Liver (tissue), 8 donors: ENCODE measurements at regions not wholly inside any gene's neighbourhood (a gene's known extent, or its start where the extent isn't known, plus 50 kb on each side); places are given as distances from the start of the nearest gene placed in this dataset.

ENCODE experiments used
- DNase-seq: peaks from one replicate; pipeline ENCODE4 v3.0.0-alpha.2; 2017; ENCODE audit warnings: low spot score
- H3K27ac ChIP-seq, 2 donors: one replicate each; pipeline ENCODE4 v1.7.0; 2013; ENCODE audit warnings: inconsistent platforms in 2 of 2, low read length in 2 of 2, control low read depth in 1 of 2, low read depth in 1 of 2, mild to moderate bottlenecking in 1 of 2
- H3K27me3 ChIP-seq, 4 donors: one replicate each; pipeline versions ENCODE4 v1.6.1 to v1.7.0; 2013; ENCODE audit warnings: low read length in 3 of 4, inconsistent platforms in 1 of 4, mild to moderate bottlenecking in 1 of 4, moderate library complexity in 1 of 4; ENCODE audit not compliant: control insufficient read depth in 4 of 4, insufficient read depth in 4 of 4
- H3K36me3 ChIP-seq, 4 donors: one replicate each; pipeline versions ENCODE4 v1.6.1 to v1.7.0; 2013; ENCODE audit warnings: low read length in 3 of 4, mild to moderate bottlenecking in 3 of 4, low read depth in 1 of 4, moderate library complexity in 1 of 4; ENCODE audit not compliant: control insufficient read depth in 4 of 4, insufficient read depth in 3 of 4
- H3K4me1 ChIP-seq, 4 donors: one replicate each; pipeline versions ENCODE4 v1.6.1 to v1.7.0; 2013; ENCODE audit warnings: low read length in 3 of 4, mild to moderate bottlenecking in 3 of 4, moderate library complexity in 1 of 4; ENCODE audit not compliant: control insufficient read depth in 4 of 4, insufficient read depth in 4 of 4
- H3K4me3 ChIP-seq, 3 donors: one replicate each; pipeline versions ENCODE4 v1.6.1 to v1.7.0; 2013; ENCODE audit warnings: low read length in 3 of 3, control low read depth in 1 of 3, low read depth in 1 of 3, mild to moderate bottlenecking in 1 of 3
- H3K9ac ChIP-seq, 2 donors: one replicate each; pipeline ENCODE4 v1.7.0; 2013; ENCODE audit warnings: low read length in 2 of 2, mild to moderate bottlenecking in 2 of 2, moderate library complexity in 2 of 2, control low read depth in 1 of 2, low read depth in 1 of 2
- H3K9me3 ChIP-seq, 4 donors: one replicate each; pipeline versions ENCODE4 v1.6.1 to v1.7.0; 2013; ENCODE audit warnings: low read length in 3 of 4; ENCODE audit not compliant: control insufficient read depth in 4 of 4
- ATF3 ChIP-seq: IDR thresholded peaks from 2 replicates; pipeline ENCODE4 v1.6.1; 2016; ENCODE audit warnings: antibody characterized with exemption
- CTCF ChIP-seq: fragments of 150-350 bp; IDR thresholded peaks from 2 replicates; pipeline ENCODE4 v1.5.1; 2017; ENCODE audit warnings: improper control_type of control experiment, low read depth, low read length; ENCODE audit not compliant: missing input control
- EGR1 ChIP-seq, 2 donors: IDR thresholded peaks; 2 replicates each; pipeline ENCODE4 v1.6.1; 2016 to 2018; ENCODE audit warnings: antibody characterized with exemption in 2 of 2, low read depth in 2 of 2
- FOXA1 ChIP-seq: IDR thresholded peaks from 2 replicates; pipeline ENCODE4 v1.6.1; 2016; ENCODE audit warnings: antibody characterized with exemption
- FOXA2 ChIP-seq: IDR thresholded peaks from 2 replicates; pipeline ENCODE4 v1.6.1; 2016; ENCODE audit warnings: antibody characterized with exemption
- GABPA ChIP-seq, 2 donors: IDR thresholded peaks in 1 of 2; conservative IDR thresholded peaks in 1 of 2; 2 replicates each; pipeline ENCODE4 v1.6.1; 2016; ENCODE audit warnings: antibody characterized with exemption in 2 of 2, mild to moderate bottlenecking in 1 of 2, moderate library complexity in 1 of 2
- HNF4A ChIP-seq, 2 donors: conservative IDR thresholded peaks; 2 replicates each; pipeline ENCODE4 v1.6.1; 2016; ENCODE audit warnings: antibody characterized with exemption in 2 of 2, mild to moderate bottlenecking in 2 of 2
- HNF4G ChIP-seq: IDR thresholded peaks from 2 replicates; pipeline ENCODE4 v1.6.1; 2016; ENCODE audit warnings: antibody characterized with exemption
- JUND ChIP-seq, 2 donors: IDR thresholded peaks; 2 replicates each; pipeline ENCODE4 v1.6.1; 2016; ENCODE audit warnings: antibody characterized with exemption in 2 of 2
- MAX ChIP-seq: IDR thresholded peaks from 2 replicates; pipeline ENCODE4 v1.6.1; 2016; ENCODE audit warnings: antibody characterized with exemption
- NR2F2 ChIP-seq: IDR thresholded peaks from 2 replicates; pipeline ENCODE4 v1.6.1; 2016; ENCODE audit warnings: antibody characterized with exemption
- RAD21 ChIP-seq, 2 donors: IDR thresholded peaks; 2 replicates each; pipeline ENCODE4 v1.6.1; 2016; ENCODE audit warnings: antibody characterized with exemption in 2 of 2, mild to moderate bottlenecking in 2 of 2
- REST ChIP-seq: IDR thresholded peaks from 2 replicates; pipeline ENCODE4 v1.6.1; 2016; ENCODE audit warnings: antibody characterized with exemption, mild to moderate bottlenecking
- RXRA ChIP-seq, 2 donors: IDR thresholded peaks; 2 replicates each; pipeline ENCODE4 v1.6.1; 2017 to 2018; ENCODE audit warnings: antibody characterized with exemption in 2 of 2, mild to moderate bottlenecking in 1 of 2
- SP1 ChIP-seq: IDR thresholded peaks from 2 replicates; pipeline ENCODE4 v1.6.1; 2018; ENCODE audit warnings: antibody characterized with exemption, mild to moderate bottlenecking
- TAF1 ChIP-seq: conservative IDR thresholded peaks from 2 replicates; pipeline ENCODE4 v1.6.1; 2016; ENCODE audit warnings: antibody characterized with exemption, mild to moderate bottlenecking
- YY1 ChIP-seq: IDR thresholded peaks from 2 replicates; pipeline ENCODE4 v1.6.1; 2016; ENCODE audit warnings: antibody characterized with exemption, mild to moderate bottlenecking
- ZBTB33 ChIP-seq: IDR thresholded peaks from 2 replicates; pipeline ENCODE4 v1.6.1; 2016; ENCODE audit warnings: antibody characterized with exemption
- WGBS: extraction: QIAGEN DNeasy Blood & Tissue Kit; methylation state at CpG from one replicate; pipeline ENCODE4 v1.1.7; 2013; 5-methylcytosine and 5-hydroxymethylcytosine counted together
- donor health status: healthy.
- donor health status: healthy.
- donor health status: healthy.
- donor health status: healthy.
- donor health status: healthy.

GRCh38 chr6:43846556-43846955 lies 76.5 kb downstream of the VEGFA start:
- no peak overlapping the region for H3K9ac ChIP-seq
- no peak for DNase-seq
- no peak for TF ChIP-seq ZBTB33
- TF ChIP-seq CTCF: no peak
- no peak for TF ChIP-seq MAX
- TF ChIP-seq JUND (IDR thresholded peaks at IDR 0.05): no peak
- no peak for TF ChIP-seq NR2F2
- TF ChIP-seq FOXA1: no peak
- no peak for TF ChIP-seq REST
- TF ChIP-seq RAD21 (IDR thresholded peaks at IDR 0.05): no peak
- TF ChIP-seq GABPA (IDR thresholded peaks at IDR 0.05 in 1 of 2, conservative IDR thresholded peaks at IDR 0.05 in 1 of 2): no peak
- TF ChIP-seq RXRA (IDR thresholded peaks at IDR 0.05): no peak
- TF ChIP-seq YY1: no peak
- TF ChIP-seq ATF3: no peak
- TF ChIP-seq FOXA2: no peak
- no peak for TF ChIP-seq SP1
- TF ChIP-seq TAF1: no peak
- no peak for TF ChIP-seq EGR1 (IDR thresholded peaks at IDR 0.05; ENCODE audit: low read depth in 2 of 2)
- no peak for TF ChIP-seq HNF4G

GRCh38 chr6:43845646-43846045 lies 75.6 kb downstream of the VEGFA start:
- H3K36me3 ChIP-seq: no peaks in the 10 kb centered on the region
- DNase-seq: no peak
- WGBS: 64% methylated on average over 3 of the region's 3 CpGs

More at GRCh38 chr6:43846556-43846955, 76.5 kb downstream of the VEGFA start:
- H3K4me3 ChIP-seq: no peak overlapping the region
- H3K4me1 ChIP-seq: no peaks in the 10 kb centered on the region
- H3K27ac ChIP-seq: no peak overlapping the region
- 85% methylated on average over 8 of the region's 8 CpGs for WGBS
- no peaks in the 10 kb centered on the region for H3K27me3 ChIP-seq
- no peaks in the 10 kb centered on the region for H3K36me3 ChIP-seq
- no peaks in the 10 kb centered on the region for H3K9me3 ChIP-seq

More at GRCh38 chr6:43845646-43846045, 75.6 kb downstream of the VEGFA start:
- Histone ChIP-seq H3K27ac (no peak overlapping the region), H3K27me3 (no peaks in the 10 kb centered on the region), H3K4me1 (no peaks in the 10 kb centered on the region), H3K9ac (no peak overlapping the region), H3K9me3 (no peaks in the 10 kb centered on the region), H3K4me3 (no peak overlapping the region)
- TF ChIP-seq FOXA2: no peak
- TF ChIP-seq GABPA (IDR thresholded peaks at IDR 0.05 in 1 of 2, conservative IDR thresholded peaks at IDR 0.05 in 1 of 2): no peak
- TF ChIP-seq RXRA (IDR thresholded peaks at IDR 0.05): no peak
- no peak for TF ChIP-seq CTCF
- no peak for TF ChIP-seq SP1
- no peak for TF ChIP-seq JUND (IDR thresholded peaks at IDR 0.05)
- no peak for TF ChIP-seq HNF4A (conservative IDR thresholded peaks at IDR 0.05)
- TF ChIP-seq EGR1 (IDR thresholded peaks at IDR 0.05; ENCODE audit: low read depth in 2 of 2): no peak
- TF ChIP-seq HNF4G: no peak
- TF ChIP-seq REST: no peak
